ENCODE measurements at regions not wholly inside any gene's neighbourhood (a gene's known extent, or its start where the extent isn't known, plus 50 kb on each side); places are given as distances from the start of the nearest gene placed in this dataset.
A peak's percentile ranks its signal among the peaks of the same experiment; 100 is the strongest.
"Not testable (repeated sequence)": the region's sequence is repeated elsewhere in the genome, so short reads cannot be mapped to it uniquely, and the experiment has no call there.

DNA sequence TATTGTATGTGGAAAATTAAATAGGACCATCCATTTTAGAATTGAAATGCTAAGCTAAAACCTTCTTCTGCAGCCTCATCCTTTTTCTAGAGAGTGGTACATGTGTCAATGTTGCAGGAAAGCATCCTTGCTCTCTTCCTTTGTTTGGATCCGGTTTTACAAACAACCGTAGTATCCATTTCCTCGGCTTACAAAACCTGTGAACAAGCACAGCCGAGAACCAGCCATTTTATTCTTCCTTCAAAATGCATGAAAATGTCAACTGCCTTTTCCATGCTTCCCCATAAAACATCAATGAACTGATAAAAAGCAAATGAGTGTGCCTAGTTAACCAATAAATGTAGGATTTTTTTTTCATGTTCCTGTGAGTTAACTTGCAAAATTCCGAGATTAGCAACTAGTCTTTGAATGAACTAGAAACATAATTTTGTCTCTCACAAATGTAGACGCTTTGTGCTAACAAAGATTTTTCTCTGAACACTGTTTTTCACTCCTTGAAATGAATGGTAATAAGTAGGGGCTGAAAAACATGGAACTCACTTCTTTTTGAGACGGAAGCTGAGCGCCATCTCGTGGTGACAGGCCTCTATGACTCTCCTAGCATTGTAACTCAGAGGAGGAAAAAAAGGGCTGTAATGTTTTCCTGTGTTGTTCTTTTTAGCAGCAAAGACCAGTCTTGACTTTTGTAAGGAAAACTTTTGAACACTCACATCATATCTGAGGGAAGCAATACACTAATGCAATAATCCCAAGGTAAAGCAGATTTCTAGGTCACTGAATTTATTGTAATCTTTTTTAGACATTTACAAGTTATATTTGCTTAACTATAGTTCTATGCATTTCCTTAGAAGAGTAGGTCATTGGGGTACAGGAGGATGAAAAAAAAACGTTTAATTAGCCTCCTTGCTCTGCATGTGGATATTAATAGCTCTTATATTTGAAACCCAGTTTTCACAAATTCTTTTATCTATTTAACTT is 157.4 kb upstream of the FOXG1 start:
- H3K27me3 Mint-ChIP-seq, result no peaks in the 10 kb centered on the region
- no peak for ATAC-seq (ENCODE audit: low read depth)
- no peak overlapping the region for H3K27ac Mint-ChIP-seq
- no peak overlapping the region for H3K4me3 Mint-ChIP-seq
- POLR2A ChIA-PET, result no interaction called here
- H3K36me3 Mint-ChIP-seq, result no peaks in the 10 kb centered on the region
- H3K4me1 Mint-ChIP-seq, result no peaks in the 10 kb centered on the region
- peaks cover 2% of the 10 kb centered on the region for H3K9me3 Mint-ChIP-seq
- DNase-seq, result peak; percentile 34

- Mint-ChIP-seq H3K27ac (no peak overlapping the region), H3K9me3 (peaks cover 8% of the 10 kb centered on the region), H3K36me3 (no peaks in the 10 kb centered on the region), H3K4me1 (no peaks in the 10 kb centered on the region), H3K4me3 (no peak overlapping the region), H3K27me3 (no peaks in the 10 kb centered on the region)
- ATAC-seq (ENCODE audit: low read depth) (no peak), DNase-seq (no peak)
- POLR2A ChIA-PET, result no interaction called here
These were observed 154.2 kb upstream of the FOXG1 start for GRCh38 chr14:28612414-28612813.

DNA sequence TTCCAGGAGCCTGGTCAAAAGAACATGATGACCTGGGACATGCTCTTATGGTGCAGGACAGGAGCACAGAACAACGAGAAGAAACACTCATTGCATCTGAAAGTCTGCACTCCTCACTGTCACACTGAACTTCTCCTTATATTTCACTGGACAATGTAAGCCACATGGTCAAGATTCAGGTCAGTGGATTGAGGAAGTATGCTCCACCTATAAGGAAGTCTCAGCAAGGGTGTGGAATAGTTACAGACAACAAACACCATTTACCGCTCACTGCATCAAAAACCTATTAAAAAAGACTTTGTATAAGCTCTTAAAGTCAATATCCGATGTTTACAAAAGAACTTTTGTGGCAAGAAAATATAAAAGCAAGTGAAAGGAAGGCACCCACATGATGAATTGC is 153.1 kb upstream of the FOXG1 start:
- Mint-ChIP-seq H3K9me3 (peaks cover 8% of the 10 kb centered on the region), H3K27ac (no peak overlapping the region), H3K27me3 (no peaks in the 10 kb centered on the region), H3K4me1 (no peaks in the 10 kb centered on the region), H3K36me3 (no peaks in the 10 kb centered on the region), H3K4me3 (no peak overlapping the region)
- ATAC-seq (ENCODE audit: low read depth) (no peak), DNase-seq (no peak)
- POLR2A ChIA-PET, result no interaction called here

DNA sequence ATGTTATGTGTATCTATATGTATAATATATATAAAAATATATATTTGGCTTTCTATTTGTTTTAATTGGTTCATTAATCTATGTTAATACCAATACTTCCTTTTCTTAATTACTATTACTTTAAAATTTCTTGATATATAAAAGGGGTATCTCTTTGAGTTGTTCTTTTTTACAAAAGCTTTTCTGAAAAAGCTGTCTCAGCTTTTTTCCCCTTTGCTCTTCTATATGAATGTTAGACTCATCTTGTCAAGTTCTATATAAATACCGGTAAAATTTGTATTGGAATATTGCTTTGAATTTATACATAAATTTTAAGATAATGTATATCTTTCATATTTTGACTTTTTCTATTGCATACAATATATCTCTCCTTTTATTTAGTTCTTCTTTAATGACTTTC is 139.8 kb upstream of the FOXG1 start:
- no peak for ATAC-seq (ENCODE audit: low read depth)
- POLR2A ChIA-PET, result no interaction called here
- no peaks in the 10 kb centered on the region for H3K27me3 Mint-ChIP-seq
- no peak for DNase-seq
- H3K9me3 Mint-ChIP-seq, result peaks cover 5% of the 10 kb centered on the region
- H3K36me3 Mint-ChIP-seq, result no peaks in the 10 kb centered on the region
- H3K4me3 Mint-ChIP-seq, result no peak overlapping the region
- no peaks in the 10 kb centered on the region for H3K4me1 Mint-ChIP-seq
- H3K27ac Mint-ChIP-seq, result no peak overlapping the region

GRCh38 chr14:28629328-28630004 is 137.1 kb upstream of the FOXG1 start:
- no peaks in the 10 kb centered on the region for H3K36me3 Mint-ChIP-seq
- no peaks in the 10 kb centered on the region for H3K27me3 Mint-ChIP-seq
- DNase-seq, result no peak
- ATAC-seq (ENCODE audit: low read depth), result no peak
- no peak overlapping the region for H3K27ac Mint-ChIP-seq
- H3K4me1 Mint-ChIP-seq, result no peaks in the 10 kb centered on the region
- POLR2A ChIA-PET, result no interaction called here
- no peak overlapping the region for H3K4me3 Mint-ChIP-seq
- peaks cover 8% of the 10 kb centered on the region for H3K9me3 Mint-ChIP-seq

- Mint-ChIP-seq H3K27me3 (no peaks in the 10 kb centered on the region), H3K4me3 (no peak overlapping the region), H3K27ac (no peak overlapping the region), H3K4me1 (no peaks in the 10 kb centered on the region), H3K36me3 (no peaks in the 10 kb centered on the region), H3K9me3 (peaks cover 8% of the 10 kb centered on the region)
- DNase-seq, result no peak
- ATAC-seq (ENCODE audit: low read depth), result no peak
- POLR2A ChIA-PET, result no interaction called here
These were observed 136.5 kb upstream of the FOXG1 start for GRCh38 chr14:28630100-28630499.

- Mint-ChIP-seq H3K27me3 (no peaks in the 10 kb centered on the region), H3K4me1 (no peaks in the 10 kb centered on the region), H3K27ac (no peak overlapping the region), H3K36me3 (no peaks in the 10 kb centered on the region), H3K9me3 (peaks cover 8% of the 10 kb centered on the region), H3K4me3 (no peak overlapping the region)
- ATAC-seq (ENCODE audit: low read depth), result no peak
- POLR2A ChIA-PET, result interaction anchor here (0.7 kb wide), 1 partner anchor 247 kb away, joined by 3 read pairs; no protein-coding TSS in a partner anchor
- DNase-seq, result no peak
These were observed 131.2 kb upstream of the FOXG1 start for GRCh38 chr14:28635387-28635786.

- H3K4me3 Mint-ChIP-seq; H3K9me3 Mint-ChIP-seq; DNase-seq; POLR2A ChIA-PET; ATAC-seq (ENCODE audit: low read depth); H3K4me1 Mint-ChIP-seq; H3K36me3 Mint-ChIP-seq; H3K27ac Mint-ChIP-seq; H3K27me3 Mint-ChIP-seq: not testable (repeated sequence)
These were observed 130.8 kb upstream of the FOXG1 start for GRCh38 chr14:28635816-28636215.

GRCh38 chr14:28641189-28641588 is 125.4 kb upstream of the FOXG1 start:
- H3K27me3 Mint-ChIP-seq; H3K36me3 Mint-ChIP-seq; ATAC-seq (ENCODE audit: low read depth); DNase-seq; H3K27ac Mint-ChIP-seq; H3K9me3 Mint-ChIP-seq; POLR2A ChIA-PET; H3K4me1 Mint-ChIP-seq; H3K4me3 Mint-ChIP-seq: not testable (repeated sequence)

DNA sequence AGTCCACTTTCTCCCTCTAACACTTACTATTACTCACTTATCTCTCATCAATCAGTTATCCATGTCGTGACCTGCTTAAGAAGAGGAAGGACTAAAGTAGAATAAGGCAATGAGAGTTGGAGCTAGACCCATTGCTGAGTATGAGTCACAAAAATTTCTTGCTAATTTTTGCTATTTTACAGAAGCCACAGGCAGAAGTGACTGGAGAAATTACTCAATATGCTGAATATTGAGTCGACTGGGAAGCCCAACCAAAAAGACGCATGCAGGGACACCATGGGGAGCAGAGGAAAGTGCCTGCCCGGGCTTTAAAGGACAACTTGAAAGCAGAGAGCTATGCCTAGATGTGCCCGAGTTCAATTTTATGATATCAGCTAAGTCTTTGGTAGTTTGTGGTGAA is 115.4 kb upstream of the FOXG1 start:
- Mint-ChIP-seq H3K4me1 (no peaks in the 10 kb centered on the region), H3K27me3 (no peaks in the 10 kb centered on the region), H3K27ac (no peak overlapping the region), H3K36me3 (no peaks in the 10 kb centered on the region), H3K9me3 (peaks cover 9% of the 10 kb centered on the region), H3K4me3 (no peak overlapping the region)
- ATAC-seq (ENCODE audit: low read depth) (no peak), DNase-seq (no peak)
- POLR2A ChIA-PET, result no interaction called here

GRCh38 chr14:28652782-28653181 is 113.8 kb upstream of the FOXG1 start:
- Mint-ChIP-seq H3K27ac (no peak overlapping the region), H3K4me1 (no peaks in the 10 kb centered on the region), H3K36me3 (no peaks in the 10 kb centered on the region), H3K4me3 (no peak overlapping the region), H3K9me3 (peaks cover 9% of the 10 kb centered on the region), H3K27me3 (no peaks in the 10 kb centered on the region)
- DNase-seq (no peak), ATAC-seq (ENCODE audit: low read depth) (no peak)
- POLR2A ChIA-PET, result no interaction called here

- Mint-ChIP-seq H3K36me3 (no peaks in the 10 kb centered on the region), H3K27me3 (no peaks in the 10 kb centered on the region), H3K27ac (no peak overlapping the region), H3K4me1 (no peaks in the 10 kb centered on the region), H3K4me3 (no peak overlapping the region), H3K9me3 (peaks cover 9% of the 10 kb centered on the region)
- DNase-seq (no peak), ATAC-seq (ENCODE audit: low read depth) (no peak)
- POLR2A ChIA-PET, result no interaction called here
These were observed 113.1 kb upstream of the FOXG1 start for GRCh38 chr14:28653521-28653920.

DNA sequence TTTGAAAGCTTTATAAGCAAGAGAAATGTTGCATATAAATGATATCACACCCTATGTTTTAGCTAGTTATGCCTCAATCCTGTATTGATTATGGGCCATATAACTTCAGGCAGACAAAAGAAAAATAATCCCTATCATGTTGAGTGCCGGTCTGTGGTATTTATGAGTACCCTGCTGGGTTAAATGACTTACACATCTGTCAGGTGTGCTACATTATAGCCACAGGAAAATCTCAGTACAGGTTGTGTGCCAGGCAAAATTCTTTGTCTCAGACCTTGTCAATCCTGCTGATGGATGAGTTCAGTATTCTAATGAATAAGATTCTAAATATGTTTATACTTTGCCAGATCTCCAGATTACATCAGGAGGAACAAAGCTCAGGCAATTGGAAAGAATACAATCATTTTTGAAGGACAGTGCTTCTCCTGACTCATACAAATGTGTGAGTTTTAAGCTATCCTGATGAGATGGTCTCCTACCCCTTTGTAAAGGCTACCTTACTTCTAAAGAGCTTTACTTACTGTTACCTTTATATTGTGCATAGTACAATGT is 109.8 kb upstream of the FOXG1 start:
- Mint-ChIP-seq H3K27me3 (no peaks in the 10 kb centered on the region), H3K4me1 (no peaks in the 10 kb centered on the region), H3K9me3 (peaks cover 1% of the 10 kb centered on the region), H3K36me3 (no peaks in the 10 kb centered on the region), H3K4me3 (no peak overlapping the region), H3K27ac (no peak overlapping the region)
- DNase-seq, result no peak
- POLR2A ChIA-PET, result no interaction called here
- no peak for ATAC-seq (ENCODE audit: low read depth)
